H1 (cell line): ENCODE measurements at regions not wholly inside any gene's neighbourhood (a gene's known extent, or its start where the extent isn't known, plus 50 kb on each side); places are given as distances from the start of the nearest gene placed in this dataset.
A peak's percentile ranks its signal among the peaks of the same experiment; 100 is the strongest.

ENCODE experiments used
- CTCF ChIA-PET: fragments of 300-600 bp; sonication (Branson Sonifier 250); formaldehyde crosslinking; loops from one replicate; lab custom pipeline; 2021; ENCODE audit not compliant: partially characterized antibody; lab: Charles Lee
- POLR2A ChIA-PET: fragments of 300-600 bp; sonication (Branson Sonifier 250); formaldehyde crosslinking; loops from one replicate; lab custom pipeline; 2021; ENCODE audit warnings: inconsistent platforms; ENCODE audit not compliant: partially characterized antibody; lab: Charles Lee
- DNase-seq, 2 experiments: peaks; one replicate each; pipeline versions ENCODE4 v3.0.0 to v3.0.0-alpha.2; 2010 to 2022; ENCODE audit warnings: low spot score in 2 of 2, low read depth in 1 of 2, mixed read lengths in 1 of 2
- FAIRE-seq: peaks from 2 replicates; lab custom pipeline; 2011; peaks lifted over from hg19 to GRCh38; lab: Jason Lieb, UNC
- H2AFZ ChIP-seq: 2 replicates; pipeline ENCODE4 v1.8.1; 2012; ENCODE audit warnings: low read length, inconsistent platforms
- H2AK5ac ChIP-seq: 2 replicates; pipeline ENCODE4 v1.6.1; 2013; ENCODE audit warnings: low read depth, low read length
- H2BK120ac ChIP-seq: replicated peaks from 2 replicates; pipeline ENCODE3; 2013; ENCODE audit warnings: low read depth, low read length, inconsistent platforms
- H2BK12ac ChIP-seq: 2 replicates; pipeline ENCODE4 v1.6.1; 2013; ENCODE audit warnings: low read depth, low read length
- H2BK15ac ChIP-seq: 2 replicates; pipeline ENCODE4 v1.6.1; 2013; ENCODE audit warnings: low read length
- H2BK20ac ChIP-seq: 2 replicates; pipeline ENCODE4 v1.6.1; 2013; ENCODE audit warnings: low read length
- H2BK5ac ChIP-seq: 2 replicates; pipeline ENCODE4 v1.6.1; 2013; ENCODE audit warnings: low read depth, low read length
- H3K14ac ChIP-seq: 2 replicates; pipeline ENCODE4 v1.6.1; 2013; ENCODE audit warnings: inconsistent platforms; ENCODE audit not compliant: insufficient read length
- H3K18ac ChIP-seq: 2 replicates; pipeline ENCODE4 v1.6.1; 2013; ENCODE audit warnings: low read length; ENCODE audit errors: extremely low read depth
- H3K23ac ChIP-seq: 2 replicates; pipeline ENCODE4 v1.6.1; 2013; ENCODE audit warnings: inconsistent platforms; ENCODE audit not compliant: insufficient read length
- H3K23me2 ChIP-seq: 2 replicates; pipeline ENCODE4 v1.6.1; 2013; ENCODE audit warnings: low read depth, low read length
- H3K27ac ChIP-seq: 2 replicates; pipeline ENCODE4 v1.6.1; 2011; ENCODE audit warnings: low read depth, low read length, inconsistent platforms
- H3K27me3 ChIP-seq, 4 experiments: replicated peaks in 1 of 4; 1 replicate in 1 of 4; 2 replicates in 3 of 4; pipeline versions ENCODE4 v1.6.1 to v1.8.1; 2011 to 2013; ENCODE audit warnings: low read length in 3 of 4, mild to moderate bottlenecking in 3 of 4, inconsistent platforms in 2 of 4, mixed read lengths in 2 of 4, moderate library complexity in 1 of 4; ENCODE audit not compliant: control insufficient read depth in 3 of 4, insufficient read depth in 3 of 4; ENCODE audit errors: extremely low read depth in 1 of 4
- H3K36me3 ChIP-seq, 4 experiments: 2 replicates each; pipeline versions ENCODE4 v1.6.1 to v1.8.1; 2011 to 2013; ENCODE audit warnings: mild to moderate bottlenecking in 4 of 4, low read length in 3 of 4, moderate library complexity in 2 of 4, control low read depth in 1 of 4, inconsistent platforms in 1 of 4; ENCODE audit not compliant: insufficient read depth in 4 of 4, control insufficient read depth in 2 of 4
- H3K4ac ChIP-seq: replicated peaks from 2 replicates; pipeline ENCODE3; 2013; ENCODE audit warnings: low read length, low read depth, mixed read lengths, inconsistent platforms; ENCODE audit not compliant: insufficient read length
- H3K4me1 ChIP-seq, 4 experiments: replicated peaks in 1 of 4; 1 replicate in 1 of 4; 2 replicates in 3 of 4; pipeline versions ENCODE4 v1.6.1 to v1.8.1; 2011 to 2013; ENCODE audit warnings: low read length in 3 of 4, inconsistent platforms in 2 of 4, mixed read lengths in 1 of 4; ENCODE audit not compliant: insufficient read depth in 4 of 4, control insufficient read depth in 3 of 4
- H3K4me2 ChIP-seq, 2 experiments: 2 replicates each; pipeline versions ENCODE4 v1.6.1 to v1.8.1; 2011 to 2013; ENCODE audit warnings: low read depth in 2 of 2, low read length in 2 of 2, control low read depth in 1 of 2, inconsistent platforms in 1 of 2, mild to moderate bottlenecking in 1 of 2; ENCODE audit not compliant: insufficient read depth in 1 of 2
- H3K4me3 ChIP-seq, 4 experiments: fragments of 200-600, 300-600 bp in 1 of 4; sonication (generic), shearing (Covaris generic), sonication (Bioruptor Twin) in 1 of 4; 2 replicates each; pipeline versions ENCODE4 v1.5.1 to v1.8.1; 2011 to 2016; ENCODE audit warnings: low read length in 4 of 4, low read depth in 3 of 4, control low read depth in 2 of 4, inconsistent platforms in 2 of 4, mild to moderate bottlenecking in 2 of 4, mixed read lengths in 1 of 4, moderate library complexity in 1 of 4; ENCODE audit not compliant: insufficient read depth in 2 of 4; ENCODE audit errors: extremely low read depth in 1 of 4
- H3K56ac ChIP-seq: replicated peaks from 2 replicates; pipeline ENCODE3; 2013; ENCODE audit warnings: low read depth, mild to moderate bottlenecking, mixed read lengths, low read length, inconsistent platforms; ENCODE audit not compliant: insufficient read length
- H3K79me1 ChIP-seq: 2 replicates; pipeline ENCODE4 v1.6.1; 2013; ENCODE audit warnings: low read depth, low read length, control low read depth
- H3K79me2 ChIP-seq, 2 experiments: 2 replicates each; pipeline versions ENCODE4 v1.6.1 to v1.8.1; 2012 to 2013; ENCODE audit warnings: low read length in 2 of 2, mild to moderate bottlenecking in 2 of 2, inconsistent platforms in 1 of 2; ENCODE audit not compliant: insufficient read depth in 2 of 2, control insufficient read depth in 1 of 2
- H3K9ac ChIP-seq, 4 experiments: replicated peaks in 1 of 4; 1 replicate in 1 of 4; 2 replicates in 3 of 4; pipeline versions ENCODE4 v1.6.1 to v1.8.1; 2011 to 2013; ENCODE audit warnings: low read depth in 3 of 4, low read length in 3 of 4, control low read depth in 2 of 4, mild to moderate bottlenecking in 2 of 4, moderate library complexity in 2 of 4, inconsistent platforms in 1 of 4; ENCODE audit errors: extremely low read depth in 1 of 4
- H3K9me3 ChIP-seq, 2 experiments: 2 replicates each; pipeline versions ENCODE4 v1.6.1 to v1.8.1; 2012 to 2013; ENCODE audit warnings: mild to moderate bottlenecking in 2 of 2, moderate library complexity in 2 of 2, control low read depth in 1 of 2, inconsistent platforms in 1 of 2, low read depth in 1 of 2, low read length in 1 of 2, mixed read lengths in 1 of 2; ENCODE audit not compliant: insufficient read depth in 2 of 2
- H4K20me1 ChIP-seq, 2 experiments: replicated peaks in 1 of 2; 2 replicates each; pipeline versions ENCODE3 to v1.8.1; 2011 to 2013; ENCODE audit warnings: inconsistent platforms in 2 of 2, low read length in 2 of 2, mild to moderate bottlenecking in 1 of 2; ENCODE audit not compliant: insufficient read depth in 2 of 2, control insufficient read depth in 1 of 2
- H4K5ac ChIP-seq: 2 replicates; pipeline ENCODE4 v1.6.1; 2013; ENCODE audit warnings: low read length, low read depth, mixed read lengths, inconsistent platforms; ENCODE audit not compliant: insufficient read length
- H4K8ac ChIP-seq: 2 replicates; pipeline ENCODE4 v1.8.0; 2013; ENCODE audit warnings: mild to moderate bottlenecking, moderate library complexity, low read length, inconsistent platforms; ENCODE audit not compliant: insufficient read depth; ENCODE audit errors: extremely low read depth
- H4K91ac ChIP-seq: replicated peaks from 2 replicates; pipeline ENCODE3; 2013; ENCODE audit warnings: low read length, mixed read lengths, inconsistent platforms; ENCODE audit not compliant: insufficient read length
- CEBPB ChIP-seq: IDR thresholded peaks from 2 replicates; pipeline ENCODE4 v1.6.1; 2012; ENCODE audit warnings: low read depth, low read length
- CREB1 ChIP-seq: IDR thresholded peaks from 2 replicates; pipeline ENCODE4 v1.6.1; 2012; ENCODE audit warnings: inconsistent platforms
- JUN ChIP-seq: IDR thresholded peaks from 2 replicates; pipeline ENCODE4 v1.6.1; 2011; ENCODE audit warnings: low read depth, mild to moderate bottlenecking, improper control_type of control experiment, low read length
- PHF8 ChIP-seq: fragments of 200-600 bp; sonication (generic); conservative IDR thresholded peaks from 2 replicates; pipeline ENCODE4 v1.7.1; 2012; ENCODE audit warnings: low read depth, mild to moderate bottlenecking, inconsistent platforms, low read length, moderate library complexity
- POLR2AphosphoS5 ChIP-seq: IDR thresholded peaks from 2 replicates; pipeline ENCODE4 v1.6.1; 2011; ENCODE audit warnings: low read depth, low read length
- POU5F1 ChIP-seq: IDR thresholded peaks from 2 replicates; pipeline ENCODE4 v1.6.1; 2011; ENCODE audit warnings: low read depth, mild to moderate bottlenecking, low read length, moderate library complexity
- SAP30 ChIP-seq: fragments of 300-600 bp; sonication (generic); IDR thresholded peaks from 2 replicates; pipeline ENCODE4 v1.7.1; 2012; ENCODE audit warnings: low read length, moderate library complexity, mild to moderate bottlenecking, inconsistent platforms; ENCODE audit not compliant: insufficient read depth, insufficient replicate concordance
- WGBS, 2 experiments: shearing (Covaris generic) in 1 of 2; methylation state at CpG; one replicate each; pipeline versions ENCODE4 v1.1.6 to v1.1.7; 2013 to 2015; ENCODE audit warnings: low lambda C conversion rate in 2 of 2, mixed read lengths in 2 of 2, inconsistent platforms in 1 of 2, low coverage in 1 of 2, missing lambda C conversion rate in 1 of 2; ENCODE audit not compliant: insufficient replicate concordance in 2 of 2, insufficient coverage in 1 of 2, insufficient read length in 1 of 2; ENCODE audit errors: extremely low coverage in 1 of 2, missing lambda C conversion rate in 1 of 2; 5-methylcytosine and 5-hydroxymethylcytosine counted together
- TF ChIP-seq, protein P1 (sequence below): IDR thresholded peaks from 2 replicates; pipeline ENCODE4 v1.6.1; 2012; ENCODE audit warnings: low read length, inconsistent platforms
- TF ChIP-seq, protein P2 (sequence below): IDR thresholded peaks from 2 replicates; pipeline ENCODE4 v1.6.1; 2011; ENCODE audit warnings: low read depth, mild to moderate bottlenecking, low read length; ENCODE audit not compliant: insufficient read depth

DNA sequence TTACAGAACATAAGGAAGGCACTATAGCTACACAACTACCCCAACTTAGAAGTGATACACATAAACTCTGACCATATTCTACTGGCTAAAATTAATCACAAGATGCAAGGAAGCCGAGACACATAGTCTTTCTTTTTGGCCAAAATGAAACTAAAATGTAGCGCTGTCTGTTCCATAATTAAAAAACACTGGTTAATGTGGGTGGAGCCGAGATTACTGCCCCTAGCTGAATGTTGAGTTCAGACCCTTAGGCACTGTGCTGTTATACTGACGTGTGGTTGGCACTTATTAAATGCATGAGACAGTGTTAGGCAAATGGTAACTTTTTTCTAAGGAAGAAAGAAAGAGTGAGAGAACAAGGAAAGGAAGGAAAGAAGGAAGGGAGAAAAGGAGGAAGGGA is 254.6 kb upstream of the RND3 start:
- Histone ChIP-seq H2BK15ac (no peak overlapping the region), H2AFZ (0 out of 2 replicates have a peak overlapping the region, but pooled peaks have one; percentile 0)
- POLR2A ChIA-PET: no interaction called here

More for the DNA sequence above, 254.6 kb upstream of the RND3 start:
- Histone ChIP-seq H2BK20ac (no peak overlapping the region), H4K91ac (no peak overlapping the region), H3K4ac (no peak overlapping the region), H2BK5ac (no peak overlapping the region), H3K27me3 (peaks cover 0 to 1% (median 0%) of the 10 kb centered on the region in 4 experiments; a peak in 2 of 7 replicates), H3K23me2 (no peaks in the 10 kb centered on the region), H2BK12ac (no peak overlapping the region), H3K18ac (no peak overlapping the region), H2BK120ac (no peak overlapping the region), H3K9me3 (no peaks in the 10 kb centered on the region), H3K14ac (no peak overlapping the region), H3K79me1 (no peaks in the 10 kb centered on the region), H3K27ac (no peak overlapping the region), H3K4me2 (no peak overlapping the region), H3K4me1 (peaks cover 0 to 3% (median under 1%) of the 10 kb centered on the region in 4 experiments; a peak in 1 of 7 replicates), H4K8ac (no peak overlapping the region), H3K4me3 (no peak overlapping the region), H3K79me2 (no peaks in the 10 kb centered on the region), H2AK5ac (no peak overlapping the region), H4K5ac (no peak overlapping the region), H4K20me1 (no peaks in the 10 kb centered on the region), H3K23ac (no peak overlapping the region), H3K9ac (no peak overlapping the region), H3K56ac (no peak overlapping the region), H3K36me3 (no peaks in the 10 kb centered on the region; a peak in 1 of 8 replicates)
- TF ChIP-seq POU5F1: no peak
- TF ChIP-seq PHF8: no peak
- no peak for TF ChIP-seq CEBPB
- no peak for TF ChIP-seq SAP30
- TF ChIP-seq, protein P1, sequence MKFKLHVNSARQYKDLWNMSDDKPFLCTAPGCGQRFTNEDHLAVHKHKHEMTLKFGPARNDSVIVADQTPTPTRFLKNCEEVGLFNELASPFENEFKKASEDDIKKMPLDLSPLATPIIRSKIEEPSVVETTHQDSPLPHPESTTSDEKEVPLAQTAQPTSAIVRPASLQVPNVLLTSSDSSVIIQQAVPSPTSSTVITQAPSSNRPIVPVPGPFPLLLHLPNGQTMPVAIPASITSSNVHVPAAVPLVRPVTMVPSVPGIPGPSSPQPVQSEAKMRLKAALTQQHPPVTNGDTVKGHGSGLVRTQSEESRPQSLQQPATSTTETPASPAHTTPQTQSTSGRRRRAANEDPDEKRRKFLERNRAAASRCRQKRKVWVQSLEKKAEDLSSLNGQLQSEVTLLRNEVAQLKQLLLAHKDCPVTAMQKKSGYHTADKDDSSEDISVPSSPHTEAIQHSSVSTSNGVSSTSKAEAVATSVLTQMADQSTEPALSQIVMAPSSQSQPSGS: no peak
- no peak for TF ChIP-seq POLR2AphosphoS5
- no peak for TF ChIP-seq JUN
- TF ChIP-seq, protein P2, sequence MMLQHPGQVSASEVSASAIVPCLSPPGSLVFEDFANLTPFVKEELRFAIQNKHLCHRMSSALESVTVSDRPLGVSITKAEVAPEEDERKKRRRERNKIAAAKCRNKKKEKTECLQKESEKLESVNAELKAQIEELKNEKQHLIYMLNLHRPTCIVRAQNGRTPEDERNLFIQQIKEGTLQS: no peak
- no peak for TF ChIP-seq CREB1
- CTCF ChIA-PET: no interaction called here
- no peak for DNase-seq
- no peak for FAIRE-seq
- WGBS, 2 experiments: 79% methylated on average over 4 of the region's 4 CpGs; no CpG with 5 or more reads in 1 of the 2 experiments
